Ureter (tissue), 1 donor: ENCODE measurements at regions not wholly inside any gene's neighbourhood (a gene's known extent, or its start where the extent isn't known, plus 50 kb on each side); places are given as distances from the start of the nearest gene placed in this dataset.

Source experiments
- DNase-seq: peaks from one replicate; pipeline ENCODE4 v3.0.0-alpha.2; 2020; ENCODE audit warnings: low spot score
- donor health status: DM: yes; HTN: yes; CAD: no.

DNA sequence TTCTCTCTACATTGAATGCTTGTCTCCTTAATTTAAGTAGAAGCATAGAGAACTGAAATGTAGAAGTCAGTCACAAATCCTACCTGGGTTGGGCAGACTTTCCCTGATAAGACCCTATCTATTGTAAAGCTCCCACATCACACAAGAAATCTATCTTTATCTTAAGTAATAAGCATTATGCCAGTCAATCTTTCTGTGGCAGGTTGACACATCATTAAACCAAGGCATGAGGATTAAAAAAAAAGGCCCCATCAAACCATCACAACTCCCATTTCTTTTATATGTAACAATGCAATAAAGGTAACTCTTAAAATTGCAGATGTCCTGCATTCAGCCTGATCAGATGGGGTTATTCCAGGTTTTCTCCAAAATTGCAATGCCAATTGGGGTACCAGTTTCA is 311.8 kb downstream of the TOX3 start:
- no peak for DNase-seq

DNA sequence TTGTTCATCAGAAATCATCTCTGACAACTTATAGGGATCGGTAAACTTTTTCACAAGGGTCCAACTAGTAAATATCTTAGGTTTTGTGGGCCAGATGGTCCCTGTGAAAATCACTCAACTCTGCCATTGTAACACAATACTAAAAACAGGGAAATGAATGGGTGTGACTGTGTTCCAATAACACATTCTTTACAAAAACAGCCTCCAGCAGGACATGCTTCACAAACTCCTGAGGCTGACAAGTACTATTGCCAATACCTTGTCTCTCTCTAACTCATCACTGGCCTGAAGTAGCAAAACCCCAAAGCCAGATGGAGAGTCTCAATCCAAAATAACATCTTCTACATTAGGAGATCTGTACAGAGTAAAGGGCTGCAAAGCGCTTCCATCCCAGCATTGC is 312.3 kb downstream of the TOX3 start:
- no peak for DNase-seq

DNA sequence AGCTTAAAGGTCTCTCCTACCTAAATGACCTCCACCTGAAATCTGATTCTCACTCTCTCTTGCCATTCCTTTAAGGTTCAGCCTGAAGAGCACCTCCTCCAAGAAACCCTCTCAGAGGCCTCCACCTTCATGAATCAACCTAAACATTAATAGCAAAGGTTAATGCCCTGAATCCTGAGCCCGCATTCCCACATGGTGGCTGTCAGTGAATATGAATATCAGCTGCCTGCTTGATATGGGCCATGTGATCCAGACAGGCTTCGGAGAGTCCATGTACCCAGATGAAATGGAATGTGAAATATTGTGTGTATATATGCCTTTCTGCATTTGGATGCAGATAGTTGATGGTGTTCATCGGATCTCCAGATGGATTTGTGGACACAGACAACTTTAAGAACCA is 317.5 kb downstream of the TOX3 start:
- DNase-seq: no peak

DNA sequence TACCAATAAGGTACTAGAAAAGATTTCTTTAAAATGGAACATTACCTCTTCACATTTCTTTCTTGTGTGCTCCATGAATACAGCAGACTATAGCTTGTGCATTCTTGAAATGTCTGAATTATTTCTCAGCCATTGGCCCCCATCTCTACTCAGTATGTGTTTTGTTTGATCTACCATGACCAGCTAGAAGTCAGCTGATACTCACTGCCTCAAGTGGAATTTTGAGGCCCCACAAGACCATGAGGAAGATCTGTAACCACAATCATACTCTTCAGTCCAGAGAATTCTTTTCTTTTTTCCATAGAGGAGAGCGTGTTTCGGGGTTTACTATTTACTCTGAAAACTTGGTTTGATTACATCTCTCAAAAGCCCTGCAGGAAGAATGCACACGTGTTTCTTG is 319.1 kb downstream of the TOX3 start:
- no peak for DNase-seq

GRCh38 chr16:52212841-52213240 is 334.1 kb downstream of the TOX3 start:
- no peak for DNase-seq

- no peak for DNase-seq
These were observed 337.7 kb downstream of the TOX3 start for GRCh38 chr16:52209227-52209626.

- no peak for DNase-seq
These were observed 343.8 kb downstream of the TOX3 start for GRCh38 chr16:52203096-52203495.

- no peak for DNase-seq
These were observed 353.5 kb downstream of the TOX3 start for GRCh38 chr16:52193441-52193840.

DNA sequence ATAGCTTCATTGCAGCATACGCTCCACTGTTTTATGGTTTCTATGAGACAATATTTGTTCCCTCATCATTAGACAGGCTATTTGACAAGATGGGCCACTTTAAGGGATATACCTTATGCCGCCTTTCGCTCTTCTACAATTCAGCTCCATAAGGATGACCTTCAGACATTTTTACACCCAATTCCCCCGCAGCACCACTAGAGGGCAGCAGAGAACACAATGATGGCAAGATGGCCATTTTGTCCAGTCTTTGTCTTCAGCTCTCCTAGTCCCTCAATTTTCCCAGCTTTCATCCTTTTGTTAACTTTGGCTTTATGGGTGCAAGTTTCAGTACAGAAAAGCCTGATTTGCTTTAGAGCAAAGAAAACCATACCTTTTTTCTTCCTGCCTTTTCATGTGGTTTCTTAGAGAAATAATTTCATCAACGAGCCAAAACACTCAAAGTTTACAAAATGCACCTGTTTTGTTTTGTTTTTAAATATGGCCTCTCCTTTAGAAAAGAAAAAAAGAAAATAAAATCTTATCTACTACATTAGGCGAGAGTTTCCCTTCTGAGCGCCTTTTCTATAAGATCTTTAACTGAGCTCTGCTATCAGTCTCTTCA is 355.3 kb downstream of the TOX3 start:
- peak; percentile 74 for DNase-seq

GRCh38 chr16:52184336-52184735 is 362.6 kb downstream of the TOX3 start:
- no peak for DNase-seq

DNA sequence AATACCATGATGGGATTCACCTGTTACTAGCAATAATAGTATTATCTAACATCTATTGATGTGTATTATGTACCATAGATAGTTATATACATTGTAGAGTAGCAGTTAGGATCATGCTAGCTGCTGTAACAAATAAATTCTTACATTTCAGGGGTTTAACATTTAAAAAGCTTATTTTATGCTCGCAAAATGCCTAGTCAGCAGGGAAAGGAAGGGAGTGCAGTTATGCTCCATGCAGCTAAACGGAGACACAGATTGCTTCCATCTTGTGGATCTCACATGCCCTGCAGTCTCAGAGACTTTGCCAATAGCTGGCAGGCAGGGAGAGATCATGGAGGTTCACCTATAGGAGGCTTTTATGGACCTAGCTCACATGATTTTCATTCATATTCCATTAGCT is 364.1 kb downstream of the TOX3 start:
- DNase-seq: no peak

GRCh38 chr16:52174168-52174567 is 372.8 kb downstream of the TOX3 start:
- no peak for DNase-seq

DNA sequence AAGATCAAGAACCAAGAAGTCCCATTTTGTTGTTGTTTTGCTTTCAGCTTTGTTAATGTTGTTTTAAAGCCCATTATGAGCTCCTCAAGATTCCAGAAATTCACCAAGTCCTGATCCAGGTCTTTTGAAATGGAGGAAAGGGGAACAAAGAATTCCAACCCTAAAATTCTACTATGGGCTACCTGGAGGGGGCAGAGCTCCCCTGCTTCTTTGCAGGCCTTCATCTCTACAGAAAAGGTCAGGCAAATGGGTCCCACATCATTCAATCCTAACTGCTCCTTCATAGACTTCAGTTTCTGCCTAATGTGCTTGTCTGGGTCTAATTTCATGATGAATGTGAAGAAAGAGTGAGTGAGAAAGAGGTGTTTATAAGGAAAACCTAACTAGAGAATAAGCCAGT is 375.5 kb downstream of the TOX3 start:
- DNase-seq: no peak

GRCh38 chr16:52167328-52167727 is 379.6 kb downstream of the TOX3 start:
- no peak for DNase-seq

GRCh38 chr16:52165961-52166360 is 381.0 kb downstream of the TOX3 start:
- DNase-seq: no peak

GRCh38 chr16:52149003-52149402 is 397.9 kb downstream of the TOX3 start:
- no peak for DNase-seq

GRCh38 chr16:52141871-52142270 is 405.1 kb downstream of the TOX3 start:
- DNase-seq: no peak

- no peak for DNase-seq
These were observed 418.6 kb downstream of the TOX3 start for GRCh38 chr16:52128361-52128760.

- DNase-seq: no peak
These were observed 423.1 kb downstream of the TOX3 start for GRCh38 chr16:52123842-52124241.

GRCh38 chr16:52123061-52123839 is 423.7 kb downstream of the TOX3 start:
- DNase-seq: no peak

GRCh38 chr16:52117171-52117570 is 429.8 kb downstream of the TOX3 start:
- no peak for DNase-seq

- DNase-seq: no peak
These were observed 432.6 kb downstream of the TOX3 start for GRCh38 chr16:52114379-52114778.

GRCh38 chr16:52113533-52114183 is 433.3 kb downstream of the TOX3 start:
- no peak for DNase-seq
